HG03460 (cell line): ENCODE measurements at regions not wholly inside any gene's neighbourhood (a gene's known extent, or its start where the extent isn't known, plus 50 kb on each side); places are given as distances from the start of the nearest gene placed in this dataset.

Experiments used
- ATAC-seq: cut with Tn5 transposase; IDR thresholded peaks from one replicate; pipeline ENCODE4 v1.9.1; 2021; ENCODE audit not compliant: unreplicated experiment

GRCh38 chr3:147843331-147843730 is 434.2 kb downstream of the ZIC1 start:
- ATAC-seq: no peak

- no peak for ATAC-seq
Observed at GRCh38 chr3:147846293-147846692, 437.1 kb downstream of the ZIC1 start.

GRCh38 chr3:147846854-147847478 is 437.8 kb downstream of the ZIC1 start:
- no peak for ATAC-seq

GRCh38 chr3:147851062-147851461 is 441.9 kb downstream of the ZIC1 start:
- ATAC-seq: no peak

GRCh38 chr3:147854542-147854941 is 445.4 kb downstream of the ZIC1 start:
- no peak for ATAC-seq

- ATAC-seq: no peak
Observed at GRCh38 chr3:147864754-147865354, 455.7 kb downstream of the ZIC1 start.

GRCh38 chr3:147866561-147866960 is 457.4 kb downstream of the ZIC1 start:
- ATAC-seq: no peak

- no peak for ATAC-seq
Observed at GRCh38 chr3:147872568-147872967, 463.4 kb downstream of the ZIC1 start.

GRCh38 chr3:147875498-147875897 is 466.3 kb downstream of the ZIC1 start:
- no peak for ATAC-seq

GRCh38 chr3:147881933-147882332 is 472.8 kb downstream of the ZIC1 start:
- ATAC-seq: no peak

GRCh38 chr3:147886879-147887278 is 477.7 kb downstream of the ZIC1 start:
- ATAC-seq: no peak

GRCh38 chr3:147887797-147888196 is 478.6 kb downstream of the ZIC1 start:
- ATAC-seq: no peak

- peak; percentile 85 for ATAC-seq
Observed at GRCh38 chr3:147890114-147890513, 480.9 kb downstream of the ZIC1 start.

- ATAC-seq: no peak
Observed at GRCh38 chr3:147895509-147895908, 486.3 kb downstream of the ZIC1 start.

GRCh38 chr3:147900851-147901250 is 491.7 kb downstream of the ZIC1 start:
- no peak for ATAC-seq

GRCh38 chr3:147903026-147903425 is 493.9 kb downstream of the ZIC1 start:
- ATAC-seq: no peak

GRCh38 chr3:147904421-147904820 is 495.3 kb downstream of the ZIC1 start:
- ATAC-seq: no peak

- no peak for ATAC-seq
Observed at GRCh38 chr3:147906285-147906684, 497.1 kb downstream of the ZIC1 start.

GRCh38 chr3:147914532-147914931 is 505.4 kb downstream of the ZIC1 start:
- no peak for ATAC-seq

- no peak for ATAC-seq
Observed at GRCh38 chr3:147915057-147915456, 505.9 kb downstream of the ZIC1 start.

GRCh38 chr3:147919496-147919895 is 510.3 kb downstream of the ZIC1 start:
- no peak for ATAC-seq

- no peak for ATAC-seq
Observed at GRCh38 chr3:147921051-147921450, 511.9 kb downstream of the ZIC1 start.

- no peak for ATAC-seq
Observed at GRCh38 chr3:147924755-147925154, 515.6 kb downstream of the ZIC1 start.
